ENCODE measurements at regions not wholly inside any gene's neighbourhood (a gene's known extent, or its start where the extent isn't known, plus 50 kb on each side); places are given as distances from the start of the nearest gene placed in this dataset.
"Not testable (repeated sequence)": the region's sequence is repeated elsewhere in the genome, so short reads cannot be mapped to it uniquely, and the experiment has no call there.

DNA sequence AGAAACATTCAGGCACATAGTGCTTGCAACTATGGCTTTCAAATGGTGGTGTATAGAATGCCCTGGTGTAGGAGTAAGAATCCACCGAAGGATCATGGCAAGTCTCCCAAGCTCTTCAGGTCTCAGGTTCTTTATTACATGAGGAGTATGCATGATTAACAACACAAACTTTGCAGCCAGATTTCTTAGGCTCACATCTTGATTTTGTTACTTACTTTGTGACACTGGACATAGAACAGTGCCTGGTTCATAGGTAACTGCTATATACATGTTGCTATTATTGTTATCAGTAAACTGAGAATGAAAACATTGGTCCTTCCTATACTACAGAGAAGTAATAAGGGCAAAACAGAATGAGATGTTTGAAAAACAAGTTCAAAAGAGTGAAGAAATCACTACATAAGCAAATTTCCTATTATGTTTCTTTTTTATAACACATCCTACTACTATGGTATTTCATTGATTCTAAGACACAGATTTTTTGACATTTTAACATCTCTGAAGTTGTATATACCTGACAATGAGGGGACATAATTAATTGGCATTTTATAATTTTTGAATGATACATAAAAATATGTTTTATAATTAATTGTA lies 284.9 kb downstream of the C1D start:
- no peak for DNase-seq (ENCODE audit: low read depth)

DNA sequence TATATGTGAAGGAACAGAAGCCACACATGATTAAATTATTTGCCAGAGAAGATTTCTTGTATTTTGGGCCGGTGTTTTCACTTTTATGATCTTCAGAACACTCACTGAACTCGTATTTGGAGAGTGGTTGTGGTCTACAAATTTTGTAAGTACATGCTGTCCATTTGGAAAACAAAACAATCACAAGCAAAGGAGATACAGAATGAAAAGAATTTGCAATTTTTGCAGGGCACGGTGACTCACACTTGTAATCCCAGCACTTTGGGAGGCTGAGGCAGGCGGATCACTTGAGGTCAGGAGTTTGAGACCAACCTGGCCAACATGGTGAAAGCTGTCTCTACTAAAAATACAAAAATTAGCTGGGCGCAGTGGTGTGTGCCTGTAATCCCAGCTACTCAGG lies 282.0 kb downstream of the C1D start:
- not testable (repeated sequence) for DNase-seq (ENCODE audit: low read depth)

DNA sequence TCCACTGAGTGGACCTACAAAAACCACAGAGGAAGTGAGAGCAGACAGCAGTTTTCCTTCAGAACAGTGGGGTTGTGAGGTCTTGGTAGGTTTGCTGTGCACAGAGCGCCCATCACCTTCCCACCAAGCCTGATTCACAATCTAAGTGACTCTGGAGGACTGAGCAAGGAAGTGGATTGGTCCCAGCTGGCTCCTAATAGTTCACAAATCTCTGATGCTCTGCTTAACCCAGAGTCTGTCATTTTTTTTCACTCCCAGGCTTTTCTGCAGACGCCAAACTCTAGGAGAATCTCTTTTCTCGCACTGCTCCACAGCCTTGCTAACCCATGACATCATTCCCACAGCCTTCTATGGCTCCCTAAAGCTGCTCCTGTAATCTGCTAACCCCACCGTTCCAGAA lies 280.4 kb downstream of the C1D start:
- DNase-seq (ENCODE audit: low read depth): no peak

DNA sequence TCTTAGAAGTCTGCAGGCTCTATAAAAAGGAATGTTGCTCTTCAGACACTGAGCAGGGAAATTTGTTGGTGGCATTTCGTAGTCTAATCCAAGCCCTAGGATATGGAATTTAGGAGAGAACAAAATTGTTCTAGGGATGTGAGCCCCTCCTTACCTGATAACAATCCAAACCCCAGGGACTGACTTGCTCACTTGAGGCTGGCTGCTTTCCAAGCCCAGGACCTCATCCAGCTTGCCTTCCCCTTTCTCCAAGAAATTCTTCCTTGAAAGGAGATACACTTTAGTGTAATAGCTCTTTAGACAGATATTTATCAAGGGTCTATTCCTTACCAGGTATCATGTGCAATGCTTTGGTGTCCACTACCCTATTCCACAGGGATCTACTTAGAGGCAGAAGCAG lies 279.8 kb downstream of the C1D start:
- no peak for DNase-seq (ENCODE audit: low read depth)

DNA sequence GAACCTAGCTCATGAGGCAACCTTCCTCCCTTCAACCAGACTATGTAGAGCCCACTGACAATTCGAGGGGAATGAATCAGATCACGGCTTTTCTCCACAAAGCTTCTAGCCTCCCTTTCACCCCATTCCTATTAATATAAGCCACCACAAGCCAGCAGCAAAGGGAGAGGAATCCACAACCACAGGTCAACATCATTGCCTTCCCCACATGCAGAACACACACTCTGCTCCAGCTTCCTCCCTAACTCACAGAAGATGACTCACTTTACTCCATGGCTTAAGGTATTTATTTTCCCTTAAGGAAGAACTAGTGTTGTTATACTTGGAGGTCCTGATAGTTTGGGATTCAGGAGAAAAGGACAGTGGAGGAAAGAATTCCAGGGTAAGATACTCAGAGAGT lies 272.2 kb downstream of the C1D start:
- peak; percentile 62 for DNase-seq (ENCODE audit: low read depth)

DNA sequence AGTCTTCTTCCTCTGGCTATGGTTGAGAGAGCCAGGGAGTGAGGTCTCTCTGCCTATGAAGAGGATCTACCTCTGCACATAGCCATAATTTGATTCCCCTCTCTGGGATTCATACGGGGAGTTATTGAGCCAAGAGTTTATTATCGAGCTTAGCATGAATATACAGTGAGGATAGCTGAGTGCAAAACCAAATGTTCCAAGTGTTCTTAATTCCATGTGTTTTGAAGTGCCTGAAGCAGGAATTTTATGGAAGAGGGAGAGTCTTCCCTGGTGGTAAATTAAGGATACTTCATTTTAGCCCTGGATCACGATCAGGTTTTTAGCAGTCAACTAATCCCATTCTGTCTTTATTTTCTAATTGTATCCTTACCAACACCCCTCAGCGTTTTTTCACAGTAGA lies 270.6 kb downstream of the C1D start:
- no peak for DNase-seq (ENCODE audit: low read depth)

DNA sequence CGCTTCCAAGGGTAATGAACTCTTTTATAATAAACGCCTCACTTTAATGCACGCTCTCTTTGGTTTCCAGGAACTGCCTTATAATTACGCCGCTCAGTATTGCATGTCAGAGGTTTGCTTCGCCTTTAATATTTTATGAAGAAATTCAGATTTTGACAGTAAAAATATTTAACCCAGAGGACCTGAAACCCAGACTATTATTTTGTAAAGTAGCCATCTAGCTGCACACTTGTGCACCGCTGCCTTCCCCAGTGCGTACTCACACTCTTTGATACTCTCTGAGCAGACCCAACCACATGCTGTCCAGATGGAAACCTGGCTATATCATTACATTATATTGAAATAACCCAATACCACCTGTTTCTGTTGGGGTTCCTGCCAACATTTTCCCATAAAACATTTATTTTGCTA lies 270.1 kb downstream of the C1D start:
- DNase-seq (ENCODE audit: low read depth): no peak

DNA sequence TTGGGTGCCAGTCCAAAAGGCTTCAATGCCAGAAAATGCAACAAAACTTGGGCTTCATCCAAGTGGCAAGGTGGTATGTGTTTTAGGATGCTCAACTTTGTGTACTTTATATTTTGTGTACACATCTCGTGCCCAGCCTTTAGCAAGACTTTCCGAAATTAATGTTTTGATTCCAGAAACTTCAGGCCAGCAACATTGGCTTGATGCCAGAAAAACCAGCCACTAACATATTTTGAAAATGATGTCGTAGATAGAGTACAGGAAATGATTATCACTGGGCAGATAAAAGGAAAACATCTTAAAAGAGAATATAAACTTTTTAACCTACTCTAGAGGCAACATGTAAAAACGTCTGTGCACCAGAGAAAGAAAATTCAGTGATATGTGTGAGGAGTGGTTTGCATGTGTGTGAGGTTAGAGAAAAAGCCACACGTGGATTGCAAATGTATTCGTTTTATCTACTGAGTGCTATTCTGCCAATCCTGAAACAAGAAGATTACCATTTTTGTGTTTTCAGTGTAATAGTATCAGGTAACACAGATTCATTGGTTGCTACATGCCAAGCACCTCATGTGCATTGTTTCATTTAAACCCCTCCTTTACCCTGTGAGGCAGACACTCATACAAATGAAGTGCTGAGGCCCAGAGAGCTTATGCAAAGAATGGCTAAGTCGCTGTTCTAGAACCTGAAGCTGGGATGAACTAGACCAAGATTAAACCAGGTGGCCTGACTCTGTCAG lies 264.8 kb downstream of the C1D start:
- DNase-seq (ENCODE audit: low read depth): no peak

DNA sequence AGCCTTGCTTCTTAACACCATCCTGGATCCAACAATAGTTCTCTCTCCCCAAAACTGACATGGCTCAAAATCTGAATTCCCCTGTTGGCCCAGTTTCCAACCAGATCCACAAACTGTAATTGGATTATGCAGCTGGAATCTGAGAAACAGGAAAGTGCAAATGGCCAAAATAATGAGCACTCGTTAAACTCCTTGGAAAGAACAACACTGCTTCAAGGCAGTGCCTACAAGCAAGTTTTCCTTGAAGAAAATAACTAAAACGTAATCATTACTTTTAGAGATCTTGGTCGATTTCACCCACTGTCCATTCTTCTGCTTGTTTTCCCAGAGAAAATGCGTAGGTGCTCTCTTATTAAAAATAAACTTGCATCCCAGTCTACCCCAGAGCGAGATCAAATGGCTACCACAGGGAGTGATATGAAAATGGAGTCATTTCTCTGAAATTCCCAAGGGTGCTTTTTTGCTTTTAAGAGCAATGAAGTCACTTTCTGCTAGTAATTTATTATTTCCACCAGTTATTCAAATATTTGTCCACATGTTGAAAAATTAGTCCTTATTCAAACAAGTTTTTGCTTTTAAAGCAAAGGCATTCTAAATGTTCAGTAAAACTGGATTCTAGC lies 264.2 kb downstream of the C1D start:
- no peak for DNase-seq (ENCODE audit: low read depth)

DNA sequence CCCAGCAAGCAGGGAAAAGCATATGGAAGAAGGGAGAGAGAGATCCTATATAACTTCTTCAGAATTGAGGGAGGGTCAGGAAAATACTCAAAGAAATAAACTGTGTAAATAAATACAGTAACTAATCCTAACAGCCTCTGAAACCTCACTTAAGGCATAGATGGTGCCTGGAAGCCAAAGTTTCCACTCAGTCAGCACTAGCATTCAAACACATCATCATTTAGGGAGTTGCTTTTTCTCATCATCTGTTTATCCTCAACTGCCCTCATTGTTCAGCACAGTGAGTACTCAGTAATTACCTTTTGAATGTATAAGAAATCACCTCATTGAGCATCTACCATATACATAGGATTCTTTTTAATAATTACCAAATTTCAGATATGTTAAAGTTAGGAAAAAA lies 262.9 kb downstream of the C1D start:
- no peak for DNase-seq (ENCODE audit: low read depth)

DNA sequence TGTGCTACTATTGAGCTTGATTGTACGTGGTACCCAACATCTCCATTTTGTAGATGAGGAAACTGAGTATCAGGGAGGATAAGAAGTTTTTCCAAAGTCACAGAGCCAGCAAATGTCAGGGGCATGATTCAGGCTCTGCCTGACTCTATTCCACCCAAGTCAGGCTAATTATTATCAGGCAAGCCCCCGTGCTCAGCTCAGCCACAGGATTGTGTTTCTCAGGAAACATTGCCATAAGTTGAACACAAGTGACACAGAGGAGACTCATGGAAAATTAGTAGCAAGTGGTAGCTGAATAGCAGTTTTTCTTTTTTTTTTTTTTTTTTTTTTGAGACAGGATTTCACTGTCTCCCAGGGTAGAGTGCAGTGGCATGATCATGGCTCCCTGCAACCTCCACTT lies 260.5 kb downstream of the C1D start:
- no peak for DNase-seq (ENCODE audit: low read depth)

DNA sequence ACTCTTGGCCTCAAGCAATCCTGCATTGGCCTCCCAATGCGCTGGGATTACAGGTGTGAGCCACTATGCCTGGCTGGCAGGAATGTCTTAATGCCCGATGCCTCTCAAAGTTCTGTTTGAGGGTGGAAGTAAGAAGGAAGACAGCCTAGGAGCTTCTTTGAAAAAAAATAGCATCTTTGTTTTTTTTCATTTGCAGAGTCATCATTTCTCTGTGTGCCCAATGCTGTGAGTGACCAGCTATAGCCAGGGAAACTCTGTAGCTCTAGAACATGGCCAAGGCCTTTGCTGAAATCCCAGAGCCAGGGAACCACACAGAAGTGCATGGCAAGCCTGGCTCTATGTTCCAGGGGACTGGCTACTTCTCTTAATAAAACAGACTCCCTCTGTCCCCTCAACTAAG lies 260.0 kb downstream of the C1D start:
- no peak for DNase-seq (ENCODE audit: low read depth)

DNA sequence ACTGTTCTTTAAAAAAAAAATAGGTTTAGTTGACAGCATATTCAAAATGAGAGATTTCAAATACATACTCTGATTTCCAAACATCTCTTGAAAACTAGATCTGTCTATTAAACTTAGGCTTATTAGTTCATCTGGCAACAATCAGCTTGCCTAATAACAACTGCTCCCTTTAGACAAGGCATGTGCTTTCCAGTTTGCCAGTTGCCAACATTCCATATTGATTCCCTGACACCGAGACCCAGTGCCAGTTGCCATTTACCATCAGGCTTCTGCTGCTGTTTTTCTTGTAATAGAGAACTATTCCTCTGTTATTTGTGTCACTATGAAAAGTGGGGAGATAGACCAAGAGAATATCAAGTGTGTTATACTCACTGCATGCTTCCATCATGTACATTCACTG lies 256.0 kb downstream of the C1D start:
- DNase-seq (ENCODE audit: low read depth): no peak

DNA sequence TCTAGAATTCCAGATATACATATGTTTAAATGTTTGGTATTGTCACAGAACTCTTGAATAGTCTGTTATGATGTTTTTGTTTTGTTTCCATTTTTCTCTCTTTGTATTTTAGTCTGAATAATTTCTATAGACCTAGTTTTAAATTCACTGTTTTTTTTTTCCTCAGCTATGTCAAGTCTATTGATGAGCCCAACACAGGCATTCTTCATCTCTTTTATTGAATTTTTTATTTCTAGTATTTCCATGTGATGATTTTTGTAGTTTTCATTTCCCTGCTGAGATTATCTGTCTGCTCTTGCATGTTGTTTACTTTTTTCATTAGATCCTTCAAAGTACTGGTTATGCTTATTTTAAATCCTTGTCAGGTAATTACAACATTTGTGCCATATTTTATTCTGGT lies 254.7 kb downstream of the C1D start:
- no peak for DNase-seq (ENCODE audit: low read depth)

DNA sequence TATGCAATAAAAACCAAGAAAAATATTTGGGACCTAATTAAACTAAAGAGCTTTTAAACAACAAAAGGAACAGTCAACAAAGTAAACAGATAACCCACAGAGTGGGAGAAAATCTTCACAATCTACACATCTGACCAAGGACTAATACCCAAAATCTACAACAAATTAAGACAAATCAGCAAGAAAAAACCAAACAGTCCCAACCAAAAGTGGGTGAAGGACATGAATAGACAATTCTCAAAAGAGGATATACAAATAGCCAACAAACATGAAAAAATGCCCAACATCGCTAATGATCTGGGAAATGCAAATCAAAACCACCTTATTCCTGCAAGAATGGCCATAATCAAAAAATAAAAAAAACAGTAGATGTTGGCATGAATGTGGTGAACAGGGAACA lies 250.1 kb downstream of the C1D start:
- no peak for DNase-seq (ENCODE audit: low read depth)

DNA sequence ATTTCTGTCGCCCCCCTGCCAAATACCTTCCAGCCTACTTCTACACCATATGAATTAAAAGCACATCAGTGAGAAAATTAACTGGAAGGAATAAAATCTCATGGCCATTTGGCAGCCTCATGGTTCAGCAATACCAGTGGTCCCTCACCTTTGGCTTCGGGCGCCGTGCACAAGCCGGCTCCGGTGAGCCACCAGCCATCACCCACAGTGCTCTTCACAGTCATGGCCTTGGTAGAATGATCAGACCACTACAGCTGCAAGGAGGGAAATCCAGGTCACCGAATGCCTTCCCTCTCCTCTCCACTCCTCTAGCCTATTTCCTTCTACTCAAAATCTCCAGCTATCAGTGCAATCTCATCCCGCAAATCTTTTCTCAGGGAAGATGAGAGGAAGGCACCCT lies 239.1 kb downstream of the C1D start:
- DNase-seq (ENCODE audit: low read depth): no peak

DNA sequence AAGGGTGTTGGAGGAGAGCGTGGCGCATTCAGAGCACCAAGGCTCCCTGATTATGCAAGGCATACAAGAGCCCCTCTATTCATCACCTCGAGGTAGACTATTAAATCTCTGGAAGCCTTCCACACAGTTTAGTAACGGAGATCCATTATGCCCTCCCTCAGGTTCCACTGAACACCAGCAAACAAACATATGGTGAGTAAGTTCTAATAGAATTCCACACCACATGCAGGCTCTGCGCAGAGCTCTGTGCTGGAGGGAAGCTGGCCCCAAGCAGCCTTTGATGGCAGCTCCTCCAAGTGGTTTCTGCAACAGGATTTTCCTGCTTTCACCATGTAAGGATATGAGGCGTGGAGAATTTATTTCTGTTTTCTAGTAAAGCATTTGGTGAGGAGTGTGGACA lies 238.6 kb downstream of the C1D start:
- DNase-seq (ENCODE audit: low read depth): no peak

DNA sequence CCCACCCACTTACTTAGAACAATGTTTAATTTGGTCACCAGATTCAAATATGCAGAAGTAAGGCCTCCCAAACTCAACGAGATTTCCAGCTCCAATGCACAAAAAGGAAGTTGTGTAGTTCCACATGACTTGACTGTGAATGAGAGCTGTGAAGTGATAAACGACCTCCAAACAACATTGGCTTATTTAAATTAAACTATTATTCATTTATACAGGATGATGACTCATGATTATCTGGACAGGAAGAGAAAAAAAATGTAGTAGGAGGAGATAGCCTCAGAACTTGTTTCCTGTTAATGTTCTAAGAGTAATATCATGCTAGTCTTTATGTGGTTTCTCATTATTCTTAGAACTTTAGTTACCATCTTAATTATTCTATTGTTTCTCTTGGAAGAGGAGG lies 237.3 kb downstream of the C1D start:
- peak; percentile 12 for DNase-seq (ENCODE audit: low read depth)

DNA sequence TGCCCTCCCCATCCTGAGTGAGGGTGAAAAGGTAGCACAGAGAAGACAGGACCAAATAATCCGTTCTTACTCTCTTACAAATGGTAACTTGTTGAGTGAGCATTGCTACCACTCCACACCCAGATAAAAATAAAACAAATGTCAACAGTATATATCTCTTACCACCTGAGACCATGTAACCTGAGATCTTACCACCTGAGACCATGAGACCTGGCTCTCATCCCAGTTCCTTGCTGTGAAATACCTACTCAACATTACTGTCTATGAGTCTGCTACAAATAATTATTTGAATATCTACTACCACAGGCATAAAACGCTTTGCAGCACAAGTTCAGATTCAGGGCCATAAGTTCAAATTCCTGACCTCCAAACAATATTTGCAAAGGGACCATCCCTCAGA lies 234.7 kb downstream of the C1D start:
- DNase-seq (ENCODE audit: low read depth): no peak

DNA sequence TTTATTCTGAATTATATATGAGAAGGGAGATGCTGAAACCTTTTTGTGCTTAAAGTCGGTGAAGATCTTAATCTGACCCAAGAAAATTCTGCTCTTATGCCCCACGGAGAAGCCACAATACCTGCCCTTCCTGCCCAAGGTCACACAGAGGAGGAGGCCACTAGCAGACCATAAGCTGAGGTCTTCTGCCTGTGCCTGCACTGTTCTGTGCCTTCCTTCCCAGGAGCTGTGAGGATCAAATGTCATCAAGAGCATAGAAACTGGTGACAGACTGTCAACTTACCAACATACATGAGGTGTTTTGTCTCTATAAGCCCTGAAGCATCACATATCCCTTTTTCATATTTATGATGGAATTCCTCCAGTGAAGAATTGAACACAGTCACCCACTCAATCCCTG lies 233.3 kb downstream of the C1D start:
- no peak for DNase-seq (ENCODE audit: low read depth)

DNA sequence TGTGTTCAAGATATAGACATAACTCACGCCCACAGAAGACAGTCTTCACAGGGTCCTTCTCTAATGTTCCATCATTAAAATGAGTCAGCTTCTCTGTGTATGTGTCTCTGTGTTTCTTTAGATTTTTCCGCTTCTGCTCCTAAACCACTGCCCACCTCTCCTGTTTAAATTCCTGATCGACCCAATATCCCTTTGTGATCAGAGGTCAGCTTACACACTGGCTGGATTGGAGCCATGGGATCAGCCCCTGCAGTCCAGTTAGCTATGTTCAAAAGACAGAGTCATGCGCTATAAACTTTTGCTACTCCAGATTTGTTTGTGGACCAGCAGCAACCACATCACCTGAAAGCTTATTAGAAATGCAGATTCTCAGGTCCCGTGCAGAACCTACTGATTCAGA lies 229.2 kb downstream of the C1D start:
- DNase-seq (ENCODE audit: low read depth): no peak

DNA sequence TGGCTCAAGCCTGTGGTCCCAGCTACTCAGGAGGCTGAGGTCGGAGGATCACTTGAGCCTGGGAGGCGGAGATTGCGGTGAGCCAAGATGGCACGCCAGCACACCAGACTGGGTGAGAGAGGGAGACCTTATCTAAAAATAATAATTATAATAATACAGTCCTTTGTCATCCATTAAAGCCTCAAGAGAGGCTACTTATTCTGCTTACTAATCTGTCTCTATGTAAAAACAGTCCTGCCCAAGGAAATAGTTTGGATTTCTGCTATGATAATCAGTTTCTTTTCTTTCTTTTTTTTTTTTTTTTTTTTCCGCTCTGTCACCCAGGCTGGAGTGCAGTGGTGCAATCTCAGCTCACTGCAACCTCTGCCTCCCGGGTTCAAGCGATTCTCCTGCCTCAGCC lies 228.3 kb downstream of the C1D start:
- DNase-seq (ENCODE audit: low read depth): no peak

DNA sequence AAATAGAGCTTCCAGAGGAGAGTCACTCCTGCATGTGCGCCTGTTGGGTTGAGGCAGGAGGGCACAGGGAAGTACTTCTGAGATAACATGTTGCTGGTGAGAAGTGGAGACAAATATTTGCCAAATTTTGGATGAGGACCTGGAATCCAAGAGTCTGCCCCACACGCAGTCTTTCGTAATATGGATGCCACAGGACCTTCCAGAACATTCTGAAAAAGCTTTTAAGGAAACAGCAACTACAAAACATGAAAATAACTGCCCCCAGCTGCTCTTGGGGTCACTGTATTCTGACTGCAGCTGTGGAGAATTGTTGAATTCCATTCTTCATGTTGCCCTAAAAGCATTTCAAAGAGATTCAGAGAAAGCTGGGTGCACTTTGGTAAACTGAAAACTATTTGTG lies 227.5 kb downstream of the C1D start:
- DNase-seq (ENCODE audit: low read depth): no peak

DNA sequence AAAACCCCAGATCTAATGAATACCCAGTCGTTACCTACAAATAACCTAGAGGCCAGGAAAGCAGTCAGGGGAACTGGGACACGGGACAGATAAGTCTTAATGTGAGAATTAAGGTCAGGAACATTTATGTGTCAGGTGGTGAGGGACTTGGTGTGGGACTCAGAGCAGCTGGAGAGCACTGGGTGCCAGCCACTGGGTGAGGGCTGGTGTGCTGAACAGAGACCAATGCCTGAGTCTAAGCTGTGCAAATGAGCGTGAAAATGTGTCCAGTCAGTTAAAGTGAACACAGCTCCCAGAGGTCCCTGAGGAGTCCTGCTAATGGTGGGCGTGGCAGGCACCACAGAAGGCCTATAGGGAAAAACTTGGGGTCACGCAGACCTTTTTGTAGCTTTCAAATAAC lies 225.9 kb downstream of the C1D start:
- DNase-seq (ENCODE audit: low read depth): no peak
